ENCODE measurements at regions not wholly inside any gene's neighbourhood (a gene's known extent, or its start where the extent isn't known, plus 50 kb on each side); places are given as distances from the start of the nearest gene placed in this dataset.

DNA sequence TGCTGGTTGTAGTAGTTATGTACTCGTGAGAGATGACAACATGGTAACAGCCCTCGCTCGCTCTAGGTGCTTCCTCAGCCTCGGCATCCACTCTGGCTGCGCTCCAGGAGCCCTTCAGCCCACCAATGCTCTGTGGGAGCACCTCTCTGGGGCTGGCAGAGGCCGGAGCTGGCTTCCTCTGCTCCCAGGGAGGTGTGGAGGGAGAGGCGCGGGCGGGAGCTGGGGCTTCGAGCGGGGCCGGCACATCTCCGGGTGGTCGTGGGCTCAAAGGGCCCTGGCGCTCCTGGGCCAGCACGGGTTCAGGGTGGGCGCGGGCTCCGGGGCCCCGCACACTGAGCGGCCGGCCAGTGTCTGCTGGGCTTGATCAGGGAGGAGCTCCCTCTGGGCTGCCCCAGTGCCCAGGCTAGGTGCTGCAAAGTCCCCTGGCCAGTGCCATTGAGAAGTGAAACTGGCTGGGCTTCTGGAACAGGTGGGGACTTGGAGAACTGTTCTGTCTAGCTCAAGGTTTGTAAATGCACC lies 1012.1 kb downstream of the CNTNAP5 start:
- H3K9me3 ChIP-seq, result no peaks in the 10 kb centered on the region
- H3K4me1 ChIP-seq, result no peaks in the 10 kb centered on the region
- no peak overlapping the region for H3K4me3 ChIP-seq (replicated peaks in 1 of 3)
- 70 to 95% methylated on average over 5 to 22 of the region's 22 CpGs for WGBS, 2 donors
- H3K36me3 ChIP-seq, result no peaks in the 10 kb centered on the region
- H3K27ac ChIP-seq, result no peak overlapping the region
- no peak for DNase-seq
- intact Hi-C loops (cut with DNase I), result no loop called here
- H3K27me3 ChIP-seq, result no peaks in the 10 kb centered on the region
- no peak for TF ChIP-seq POLR2A (IDR thresholded peaks at IDR 0.05)

DNA sequence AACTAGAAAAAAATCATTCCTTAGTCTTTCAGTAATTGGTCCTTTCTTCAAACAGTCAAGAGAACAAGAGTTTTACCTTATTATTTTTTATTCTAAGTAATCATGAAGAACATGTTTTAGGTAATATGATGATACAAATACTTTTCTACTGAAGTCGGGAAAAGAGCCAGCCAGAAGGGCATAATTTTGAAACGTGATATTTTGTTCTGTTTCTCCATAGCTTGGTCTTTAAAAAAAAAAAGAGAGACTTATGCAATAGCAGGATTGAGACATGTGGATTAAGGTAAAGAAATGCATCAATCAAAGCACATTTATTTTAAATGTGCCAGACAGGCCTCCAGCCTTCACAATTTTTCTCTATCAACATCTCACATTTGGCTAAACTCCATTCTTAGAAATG lies 1016.8 kb downstream of the CNTNAP5 start:
- no peak overlapping the region for H3K4me3 ChIP-seq (replicated peaks in 1 of 3)
- WGBS, 2 donors, result 64 to 80% methylated on average over 2 of the region's 2 CpGs
- H3K9me3 ChIP-seq, result no peaks in the 10 kb centered on the region
- intact Hi-C loops (cut with DNase I), result no loop called here
- no peaks in the 10 kb centered on the region for H3K4me1 ChIP-seq
- no peaks in the 10 kb centered on the region for H3K36me3 ChIP-seq
- DNase-seq, result no peak
- TF ChIP-seq, protein P1, sequence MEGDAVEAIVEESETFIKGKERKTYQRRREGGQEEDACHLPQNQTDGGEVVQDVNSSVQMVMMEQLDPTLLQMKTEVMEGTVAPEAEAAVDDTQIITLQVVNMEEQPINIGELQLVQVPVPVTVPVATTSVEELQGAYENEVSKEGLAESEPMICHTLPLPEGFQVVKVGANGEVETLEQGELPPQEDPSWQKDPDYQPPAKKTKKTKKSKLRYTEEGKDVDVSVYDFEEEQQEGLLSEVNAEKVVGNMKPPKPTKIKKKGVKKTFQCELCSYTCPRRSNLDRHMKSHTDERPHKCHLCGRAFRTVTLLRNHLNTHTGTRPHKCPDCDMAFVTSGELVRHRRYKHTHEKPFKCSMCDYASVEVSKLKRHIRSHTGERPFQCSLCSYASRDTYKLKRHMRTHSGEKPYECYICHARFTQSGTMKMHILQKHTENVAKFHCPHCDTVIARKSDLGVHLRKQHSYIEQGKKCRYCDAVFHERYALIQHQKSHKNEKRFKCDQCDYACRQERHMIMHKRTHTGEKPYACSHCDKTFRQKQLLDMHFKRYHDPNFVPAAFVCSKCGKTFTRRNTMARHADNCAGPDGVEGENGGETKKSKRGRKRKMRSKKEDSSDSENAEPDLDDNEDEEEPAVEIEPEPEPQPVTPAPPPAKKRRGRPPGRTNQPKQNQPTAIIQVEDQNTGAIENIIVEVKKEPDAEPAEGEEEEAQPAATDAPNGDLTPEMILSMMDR (IDR thresholded peaks at IDR 0.05), result no peak
- no peak for TF ChIP-seq POLR2A (IDR thresholded peaks at IDR 0.05)
- H3K27ac ChIP-seq, result no peak overlapping the region
- no peaks in the 10 kb centered on the region for H3K27me3 ChIP-seq

DNA sequence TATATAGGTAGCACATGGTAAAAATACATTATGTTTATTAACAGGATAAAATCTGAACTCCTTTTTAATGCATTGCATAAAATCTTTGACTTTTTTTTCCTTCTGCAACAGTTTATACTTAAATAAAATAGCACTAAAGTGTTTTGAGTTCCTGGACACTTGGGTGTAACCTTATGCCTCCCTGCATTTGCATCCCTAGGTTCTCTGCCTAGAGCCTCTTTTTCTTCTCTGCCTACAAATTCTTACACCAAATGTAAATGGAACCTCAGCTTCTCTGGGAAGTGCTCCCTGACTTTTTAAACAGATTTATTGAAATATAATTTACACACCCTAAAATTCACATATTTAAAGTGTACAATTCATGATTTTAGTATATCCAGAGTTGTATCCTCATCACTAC lies 1017.6 kb downstream of the CNTNAP5 start:
- TF ChIP-seq, protein P1 (IDR thresholded peaks at IDR 0.05), result no peak
- no peak for TF ChIP-seq POLR2A (IDR thresholded peaks at IDR 0.05)

DNA sequence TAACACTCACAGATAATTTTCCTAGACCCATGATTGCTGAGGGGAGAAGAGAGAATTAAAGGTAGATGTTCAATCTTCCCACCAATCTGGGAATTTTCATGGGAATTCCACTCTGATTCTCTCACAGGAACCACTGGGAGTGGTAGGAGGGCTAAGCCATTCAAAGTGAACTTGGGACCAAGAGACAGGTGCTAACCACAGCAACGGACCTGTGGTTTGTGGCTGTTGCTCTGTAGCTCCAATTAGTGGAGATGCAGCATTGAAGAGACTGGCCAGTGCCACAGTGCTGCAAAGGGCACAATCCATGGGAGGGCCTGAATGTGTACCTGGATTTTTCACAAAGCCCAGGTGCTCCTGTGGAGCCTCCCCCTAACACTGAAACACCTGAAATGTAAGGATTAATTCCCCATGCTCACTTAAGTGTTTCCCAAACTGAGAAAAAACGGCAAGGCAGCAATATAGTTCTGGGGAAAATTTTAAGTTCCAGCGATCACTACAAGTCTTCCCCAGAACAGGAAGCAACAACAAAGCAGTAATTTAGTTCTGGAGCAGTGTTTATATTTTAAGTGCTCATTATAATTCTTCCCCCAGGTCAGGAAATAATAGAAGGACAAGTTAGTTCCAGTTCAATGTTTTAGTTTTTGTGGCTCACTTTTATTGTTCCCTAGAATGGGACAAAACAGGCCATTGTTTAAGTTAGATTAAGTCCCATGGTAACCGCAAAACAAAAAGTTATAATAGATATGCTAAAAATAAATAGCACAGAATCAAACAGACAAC lies 1045.8 kb downstream of the CNTNAP5 start:
- H3K36me3 ChIP-seq, result no peaks in the 10 kb centered on the region
- no peak overlapping the region for H3K27ac ChIP-seq
- no peak overlapping the region for H3K4me3 ChIP-seq (replicated peaks in 1 of 3)
- H3K4me1 ChIP-seq, result no peaks in the 10 kb centered on the region
- intact Hi-C loops (cut with DNase I), result no loop called here
- TF ChIP-seq, protein P1 (IDR thresholded peaks at IDR 0.05), result no peak
- TF ChIP-seq POLR2A (IDR thresholded peaks at IDR 0.05), result no peak
- H3K9me3 ChIP-seq, result no peaks in the 10 kb centered on the region
- 79% methylated on average over 4 of the region's 4 CpGs for WGBS, 2 donors
- H3K27me3 ChIP-seq, result no peaks in the 10 kb centered on the region
- no peak for DNase-seq

More for the DNA sequence above, 1017.6 kb downstream of the CNTNAP5 start:
- Histone ChIP-seq H3K4me3 (replicated peaks in 1 of 3) (no peak overlapping the region), H3K9me3 (no peaks in the 10 kb centered on the region), H3K27ac (no peak overlapping the region), H3K4me1 (no peaks in the 10 kb centered on the region), H3K36me3 (no peaks in the 10 kb centered on the region), H3K27me3 (no peaks in the 10 kb centered on the region)
- no peak for DNase-seq
- intact Hi-C loops (cut with DNase I), result no loop called here

DNA sequence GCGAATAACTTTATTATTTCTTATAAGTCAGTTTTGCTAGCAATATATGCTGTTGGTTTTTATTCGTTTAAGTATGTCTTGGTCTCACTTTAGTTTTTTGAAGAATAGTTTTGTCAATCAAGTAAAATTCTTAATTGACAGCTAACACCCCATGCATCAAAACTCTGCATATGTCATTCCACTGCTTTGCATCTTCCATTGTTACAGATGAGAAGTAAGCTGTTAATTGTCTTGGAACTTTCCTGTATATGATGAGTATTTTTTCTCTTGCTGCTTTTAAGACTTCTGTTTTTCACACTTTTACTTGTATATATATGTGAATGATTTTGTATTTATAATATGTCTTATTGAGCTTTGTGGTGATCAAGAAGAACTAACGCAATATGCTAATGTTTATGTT lies 1048.4 kb downstream of the CNTNAP5 start:
- H3K4me1 ChIP-seq, result no peaks in the 10 kb centered on the region
- intact Hi-C loops (cut with DNase I), result no loop called here
- H3K9me3 ChIP-seq, result no peaks in the 10 kb centered on the region
- no peak overlapping the region for H3K27ac ChIP-seq
- TF ChIP-seq, protein P1 (IDR thresholded peaks at IDR 0.05), result no peak
- TF ChIP-seq POLR2A (IDR thresholded peaks at IDR 0.05), result no peak
- WGBS, 2 donors, result 94 to 96% methylated on average over 3 of the region's 3 CpGs
- H3K27me3 ChIP-seq, result no peaks in the 10 kb centered on the region
- H3K36me3 ChIP-seq, result no peaks in the 10 kb centered on the region
- H3K4me3 ChIP-seq (replicated peaks in 1 of 3), result no peak overlapping the region
- no peak for DNase-seq
